Stimulated activated CD8-positive, alpha-beta memory T cell treated with anti-CD3 and anti-CD28 coated beads, Interleukin-4, amount 100 ng/mL, for 1 hour (primary cell): ENCODE measurements at regions not wholly inside any gene's neighbourhood (a gene's known extent, or its start where the extent isn't known, plus 50 kb on each side); places are given as distances from the start of the nearest gene placed in this dataset.

Experiments used
- DNase-seq, 2 donors: peaks; one replicate each; pipeline ENCODE4 v3.0.0-alpha.2; 2020; ENCODE audit warnings: low read depth in 2 of 2, low spot score in 1 of 2

- peak; percentile 40 for DNase-seq
Measured at GRCh38 chr4:38310446-38311043, 350.3 kb downstream of the PTTG2 start.

- DNase-seq = no peak
Measured at GRCh38 chr4:38311495-38312126, 351.4 kb downstream of the PTTG2 start.

- DNase-seq = no peak
Measured at GRCh38 chr4:38313175-38313574, 350.8 kb upstream of the KLF3 start.

- no peak for DNase-seq
Measured at GRCh38 chr4:38313999-38314561, 349.9 kb upstream of the KLF3 start.

GRCh38 chr4:38314663-38315062 is 349.3 kb upstream of the KLF3 start:
- DNase-seq = no peak

GRCh38 chr4:38315286-38315685 is 348.7 kb upstream of the KLF3 start:
- no peak for DNase-seq

- DNase-seq = no peak
Measured at GRCh38 chr4:38316045-38316444, 348.0 kb upstream of the KLF3 start.

GRCh38 chr4:38317041-38317674 is 346.8 kb upstream of the KLF3 start:
- DNase-seq = no peak

GRCh38 chr4:38318737-38319455 is 345.1 kb upstream of the KLF3 start:
- DNase-seq = peak in 1 of 2 donors; percentile 33

- peak; percentile 86 to 93 for DNase-seq
Measured at GRCh38 chr4:38319456-38320342, 344.3 kb upstream of the KLF3 start.

- no peak for DNase-seq
Measured at GRCh38 chr4:38320343-38320695, 343.7 kb upstream of the KLF3 start.

- DNase-seq = no peak
Measured at GRCh38 chr4:38320833-38321232, 343.2 kb upstream of the KLF3 start.

- DNase-seq = no peak
Measured at GRCh38 chr4:38322714-38323113, 341.3 kb upstream of the KLF3 start.

- no peak for DNase-seq
Measured at GRCh38 chr4:38323141-38323641, 340.8 kb upstream of the KLF3 start.

- DNase-seq = no peak
Measured at GRCh38 chr4:38324861-38325628, 339.0 kb upstream of the KLF3 start.

- DNase-seq = no peak
Measured at GRCh38 chr4:38325629-38325913, 338.4 kb upstream of the KLF3 start.

GRCh38 chr4:38326499-38326898 is 337.5 kb upstream of the KLF3 start:
- DNase-seq = no peak

GRCh38 chr4:38327174-38327573 is 336.8 kb upstream of the KLF3 start:
- no peak for DNase-seq

- DNase-seq = no peak
Measured at GRCh38 chr4:38328989-38329729, 334.8 kb upstream of the KLF3 start.
